Keratinocyte (primary cell): ENCODE measurements at regions not wholly inside any gene's neighbourhood (a gene's known extent, or its start where the extent isn't known, plus 50 kb on each side); places are given as distances from the start of the nearest gene placed in this dataset.

Experiments
- CTCF ChIP-seq, 3 experiments: IDR thresholded peaks in 1 of 3; conservative IDR thresholded peaks in 1 of 3; optimal IDR thresholded peaks in 1 of 3; 2 replicates in 2 of 3; 3 replicates in 1 of 3; pipeline versions ENCODE3 to v1.5.1; 2011; ENCODE audit warnings: low read length in 3 of 3, mild to moderate bottlenecking in 3 of 3, moderate library complexity in 2 of 3, control low read depth in 1 of 3, inconsistent platforms in 1 of 3; ENCODE audit not compliant: insufficient read depth in 2 of 3; ENCODE audit errors: extremely low read depth in 1 of 3
- EZH2 ChIP-seq: IDR thresholded peaks from one replicate; pipeline ENCODE4 v1.6.1; 2012; ENCODE audit warnings: inconsistent platforms, mild to moderate bottlenecking, low read length, moderate library complexity

GRCh38 chr13:78334059-78334458, 269.3 kb downstream of the POU4F1 start:
- TF ChIP-seq CTCF (optimal IDR thresholded peaks at IDR 0.05 in 1 of 3, IDR thresholded peaks at IDR 0.05 in 1 of 3, conservative IDR thresholded peaks at IDR 0.05 in 1 of 3; ENCODE audit: extremely low read depth in 1 of 3, insufficient read depth in 2 of 3, low read length in 3 of 3), result no peak
- no peak for TF ChIP-seq EZH2
